GM19397 (cell line): ENCODE measurements at regions not wholly inside any gene's neighbourhood (a gene's known extent, or its start where the extent isn't known, plus 50 kb on each side); places are given as distances from the start of the nearest gene placed in this dataset.
"Not testable (repeated sequence)": the region's sequence is repeated elsewhere in the genome, so short reads cannot be mapped to it uniquely, and the experiment has no call there.

ENCODE experiments used
- ATAC-seq: cut with Tn5 transposase; IDR thresholded peaks from one replicate; pipeline ENCODE4 v1.9.1; 2021; ENCODE audit warnings: mild to moderate bottlenecking, moderate library complexity; ENCODE audit not compliant: unreplicated experiment

GRCh38 chr9:85487872-85488271 is 253.9 kb downstream of the AGTPBP1 start:
- no peak for ATAC-seq

- ATAC-seq, result no peak
Measured at GRCh38 chr9:85484235-85484634, 257.5 kb downstream of the AGTPBP1 start.

DNA sequence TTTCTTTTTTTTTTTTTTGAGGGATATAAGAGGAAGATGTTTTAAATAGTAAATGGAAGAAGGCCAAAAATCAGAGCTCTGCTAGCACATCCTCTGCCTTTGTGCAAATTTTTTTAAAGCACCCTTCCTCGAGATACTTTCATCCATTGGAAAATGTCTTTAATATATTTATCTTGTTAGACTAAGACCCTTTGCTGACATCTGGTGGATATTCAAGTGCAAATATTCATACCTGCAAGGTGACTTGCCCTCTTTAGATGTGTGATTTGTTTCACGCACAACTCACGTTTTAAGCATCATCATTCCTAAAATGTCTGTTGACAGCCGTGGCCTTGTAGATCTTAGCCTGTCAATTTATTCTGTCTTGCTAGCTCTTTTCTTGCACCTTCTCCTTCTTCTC is 258.5 kb downstream of the AGTPBP1 start:
- ATAC-seq, result no peak

- ATAC-seq, result no peak
Measured at GRCh38 chr9:85479305-85479704, 262.4 kb downstream of the AGTPBP1 start.

DNA sequence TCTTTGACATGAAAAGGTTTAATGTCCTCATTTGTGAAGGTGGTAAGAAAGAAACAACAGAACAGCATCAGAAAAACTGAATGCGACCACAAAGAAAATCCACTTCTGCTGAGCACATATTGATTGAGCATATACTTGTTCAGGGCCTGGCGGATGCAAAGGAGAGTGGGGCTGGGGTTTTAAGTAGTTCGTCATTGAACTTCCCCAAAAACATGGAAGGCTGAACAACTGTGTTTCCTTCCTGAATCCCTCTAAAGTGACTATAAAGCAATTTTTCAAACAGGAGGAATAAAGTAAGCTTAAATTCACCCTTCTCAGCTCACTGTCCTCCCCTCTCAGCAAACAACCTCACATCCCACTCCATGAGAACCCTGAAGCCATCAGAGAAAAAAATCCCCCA is 262.9 kb downstream of the AGTPBP1 start:
- ATAC-seq, result no peak

DNA sequence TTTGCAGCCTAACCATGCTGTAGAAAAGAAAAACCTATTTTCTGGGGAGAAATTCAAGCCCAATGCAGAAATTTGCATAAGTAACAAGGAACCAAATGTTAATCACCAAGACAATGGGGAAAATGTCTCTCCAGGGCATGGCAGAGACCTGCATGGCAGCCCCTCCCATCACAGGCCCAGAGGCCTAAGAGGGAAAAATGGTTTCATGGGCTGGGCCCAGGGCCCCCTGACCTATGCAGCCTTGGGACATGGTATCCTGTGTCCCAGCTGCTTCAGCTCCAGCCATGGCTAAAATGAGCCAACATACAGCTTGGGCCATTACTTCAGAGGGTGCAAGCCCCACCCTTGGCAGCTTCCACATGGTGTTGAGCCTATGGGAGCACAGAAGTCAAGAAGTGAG is 266.9 kb downstream of the AGTPBP1 start:
- ATAC-seq, result not testable (repeated sequence)

GRCh38 chr9:85471791-85472190 is 270.0 kb downstream of the AGTPBP1 start:
- no peak for ATAC-seq

GRCh38 chr9:85469041-85469440 is 272.7 kb downstream of the AGTPBP1 start:
- ATAC-seq, result no peak

- no peak for ATAC-seq
Measured at GRCh38 chr9:85466834-85467233, 274.9 kb downstream of the AGTPBP1 start.

GRCh38 chr9:85458114-85458864 is 283.5 kb downstream of the AGTPBP1 start:
- ATAC-seq, result not testable (repeated sequence)

DNA sequence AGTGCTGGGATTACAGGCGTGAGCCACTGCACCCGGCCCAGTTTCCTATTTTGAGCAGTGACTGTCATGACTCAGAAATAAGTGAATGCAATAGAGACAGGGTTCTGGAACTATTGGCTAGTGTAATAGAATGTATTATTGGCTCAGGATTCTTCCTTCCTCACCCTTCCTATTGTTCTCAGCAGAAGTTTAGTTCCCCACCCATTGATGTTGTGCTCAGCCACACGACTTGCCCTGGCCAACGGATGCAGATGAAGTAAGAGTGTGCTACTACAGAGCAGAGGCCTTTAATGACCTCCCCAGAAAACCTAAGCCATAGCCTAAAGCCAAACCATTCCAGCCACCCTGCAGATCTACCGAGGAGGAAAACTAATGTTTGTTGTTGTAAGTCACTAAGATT is 287.9 kb downstream of the AGTPBP1 start:
- no peak for ATAC-seq

- ATAC-seq, result no peak
Measured at GRCh38 chr9:85452841-85453240, 288.9 kb downstream of the AGTPBP1 start.

DNA sequence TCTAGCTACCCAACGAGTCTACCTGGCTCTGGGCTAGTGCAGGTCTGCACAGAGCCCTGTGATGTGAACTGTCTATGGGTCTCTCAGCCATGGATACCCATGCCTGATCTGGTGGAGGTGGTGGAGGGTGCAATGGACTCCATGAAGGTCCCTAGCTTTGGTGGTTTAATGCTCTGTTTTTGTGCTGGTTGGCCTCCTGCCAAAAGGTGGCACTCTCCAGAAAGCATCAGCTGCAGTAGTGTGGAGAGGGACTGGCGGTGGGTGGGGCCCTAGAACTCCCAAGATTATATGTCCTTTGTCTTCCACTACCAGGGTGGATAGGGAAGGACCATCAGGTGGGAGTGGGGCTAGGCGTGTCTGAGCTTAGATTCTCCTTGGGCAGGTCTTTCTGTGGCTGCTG is 290.1 kb downstream of the AGTPBP1 start:
- no peak for ATAC-seq

DNA sequence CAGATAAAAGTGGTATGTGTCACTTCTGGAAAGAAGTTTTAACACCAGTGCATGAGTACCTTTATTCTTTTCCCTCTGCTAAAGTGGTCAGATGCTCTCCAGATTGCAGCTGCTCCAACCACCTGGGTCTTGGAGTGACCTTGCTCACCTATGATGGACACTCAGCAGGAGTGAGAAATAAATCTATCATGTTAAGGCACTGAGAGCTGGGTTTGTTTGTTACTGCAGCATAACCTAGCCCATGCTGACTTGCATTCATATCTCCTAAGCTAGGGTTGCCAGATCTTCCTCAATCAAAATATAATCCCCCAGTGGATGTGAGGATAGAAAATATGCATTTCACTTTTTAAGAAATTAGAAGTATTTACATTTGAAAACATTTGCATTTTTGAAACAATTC is 295.9 kb downstream of the AGTPBP1 start:
- ATAC-seq, result no peak

DNA sequence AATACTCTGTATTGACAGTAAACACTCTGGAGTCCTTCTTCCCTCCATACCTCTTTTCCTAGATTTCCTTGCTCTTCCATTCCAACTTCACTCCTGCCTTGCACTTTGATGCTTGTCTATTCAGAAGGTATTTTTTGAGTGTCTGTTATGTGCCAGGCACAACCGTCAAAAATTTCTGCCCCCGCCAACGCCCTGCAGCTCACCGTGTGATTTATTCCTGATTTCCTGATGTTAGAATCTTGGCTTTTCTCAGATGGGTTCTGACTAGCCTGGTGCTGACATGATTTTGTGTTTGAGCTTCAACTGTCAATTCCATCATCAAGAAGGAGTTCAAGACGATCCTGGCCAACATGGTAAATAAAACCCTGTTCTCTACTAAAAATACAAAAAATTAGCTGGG is 297.5 kb downstream of the AGTPBP1 start:
- no peak for ATAC-seq

- no peak for ATAC-seq
Measured at GRCh38 chr9:85443190-85443598, 298.6 kb downstream of the AGTPBP1 start.

- ATAC-seq, result no peak
Measured at GRCh38 chr9:85439791-85440190, 302.0 kb downstream of the AGTPBP1 start.

DNA sequence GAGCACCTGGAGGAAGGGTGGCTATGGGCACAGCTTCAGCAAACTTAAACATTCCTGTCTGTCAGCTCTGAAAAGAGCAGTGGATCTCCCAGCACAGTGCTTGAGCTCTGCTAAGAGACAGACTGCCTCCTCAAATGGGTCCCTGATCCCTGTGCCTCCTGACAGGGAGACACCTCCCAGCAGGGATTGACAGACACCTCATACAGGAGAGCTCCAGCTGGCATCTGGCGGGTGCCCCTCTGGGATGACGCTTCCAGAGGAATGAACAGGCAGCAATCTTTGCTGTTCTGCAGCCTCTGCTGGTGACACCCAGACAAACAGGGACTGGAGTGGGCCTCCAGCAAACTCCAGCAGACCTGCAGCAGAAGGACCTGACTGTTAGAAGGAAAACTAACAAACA is 307.8 kb downstream of the AGTPBP1 start:
- not testable (repeated sequence) for ATAC-seq

- not testable (repeated sequence) for ATAC-seq
Measured at GRCh38 chr9:85433551-85433950, 308.2 kb downstream of the AGTPBP1 start.

GRCh38 chr9:85433046-85433445 is 308.7 kb downstream of the AGTPBP1 start:
- ATAC-seq, result no peak

DNA sequence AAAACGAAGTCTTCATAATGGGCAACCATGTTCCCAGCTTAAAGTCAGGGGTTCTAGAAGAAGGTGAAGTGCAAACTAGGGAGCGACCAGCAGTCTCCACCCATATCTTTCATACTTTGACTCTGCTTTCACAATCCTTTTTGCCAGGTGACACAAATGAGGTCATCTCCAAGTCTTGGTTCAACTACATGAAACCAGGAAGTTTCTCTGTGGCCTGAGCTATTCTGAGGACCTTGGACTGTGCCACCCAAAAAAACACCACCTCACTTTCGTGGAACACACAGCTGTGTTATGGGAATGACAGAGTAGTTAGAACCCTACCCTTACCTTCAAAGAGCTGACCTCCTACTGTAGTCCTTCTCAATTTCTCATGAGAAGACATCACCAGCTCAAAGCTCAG is 309.2 kb downstream of the AGTPBP1 start:
- no peak for ATAC-seq

GRCh38 chr9:85431339-85432102 is 310.2 kb downstream of the AGTPBP1 start:
- ATAC-seq, result no peak
